Kidney epithelial cell (primary cell): ENCODE measurements at regions not wholly inside any gene's neighbourhood (a gene's known extent, or its start where the extent isn't known, plus 50 kb on each side); places are given as distances from the start of the nearest gene placed in this dataset.

ENCODE experiments used
- DNase-seq: peaks from one replicate; pipeline ENCODE4 v3.0.0-alpha.2; 2010; ENCODE audit warnings: low read depth
- H3K27me3 ChIP-seq: 2 replicates; pipeline ENCODE4 v1.6.0; 2011; ENCODE audit warnings: low read length; ENCODE audit not compliant: control insufficient read depth, insufficient read depth
- H3K36me3 ChIP-seq: 2 replicates; pipeline ENCODE4 v1.5.1; 2011; ENCODE audit warnings: low read length; ENCODE audit not compliant: control insufficient read depth, insufficient read depth
- H3K4me3 ChIP-seq: 2 replicates; pipeline ENCODE4 v1.5.1; 2011; ENCODE audit warnings: low read depth, mild to moderate bottlenecking, control low read depth, low read length
- CTCF ChIP-seq: IDR thresholded peaks from 2 replicates; pipeline ENCODE4 v1.5.1; 2011; ENCODE audit warnings: mild to moderate bottlenecking, moderate library complexity, low read length, control low read depth, inconsistent platforms; ENCODE audit not compliant: insufficient read depth, poor library complexity, severe bottlenecking

DNA sequence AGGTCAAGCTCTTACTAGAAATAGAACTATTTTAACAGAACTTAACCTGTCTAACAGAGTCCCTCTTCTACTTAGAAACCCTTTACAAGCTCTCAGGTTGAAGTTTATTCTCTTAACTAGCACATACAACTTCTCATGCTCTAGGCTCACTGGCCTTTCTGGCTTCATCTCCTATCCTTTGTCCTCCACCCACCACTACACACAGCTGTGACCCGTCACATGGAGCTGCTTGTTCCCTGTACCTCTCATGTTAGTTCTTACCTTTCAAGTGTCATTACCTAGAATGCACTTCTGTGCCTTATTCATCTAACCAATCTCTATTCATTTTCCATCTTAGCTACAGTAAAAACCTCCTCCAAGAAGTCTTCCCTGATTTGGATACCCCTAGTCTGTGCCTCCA, 89.4 kb upstream of the APC start:
- H3K4me3 ChIP-seq = no peak overlapping the region
- H3K36me3 ChIP-seq = no peaks in the 10 kb centered on the region

DNA sequence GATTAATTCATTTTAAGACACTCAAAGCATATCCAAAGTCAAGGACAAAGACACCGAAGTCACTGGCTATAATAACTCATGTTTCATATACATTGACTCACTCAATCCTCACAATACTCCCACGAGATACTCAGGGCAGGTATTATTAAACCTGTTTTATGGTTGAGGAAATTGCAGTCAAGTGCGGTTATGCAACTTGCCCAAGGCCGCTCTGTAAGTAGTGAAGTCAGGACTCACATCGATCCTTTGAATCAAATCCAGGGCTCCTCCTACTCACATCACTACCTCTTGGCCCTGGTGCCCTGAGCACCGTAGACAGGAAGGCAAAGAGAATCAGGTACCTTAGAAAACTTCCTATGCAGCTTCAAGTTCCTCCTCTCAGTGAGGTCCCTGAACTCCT, 87.8 kb upstream of the APC start:
- no peak for DNase-seq
- H3K36me3 ChIP-seq = no peaks in the 10 kb centered on the region
- no peaks in the 10 kb centered on the region for H3K27me3 ChIP-seq
- no peak for TF ChIP-seq CTCF
- H3K4me3 ChIP-seq = no peak overlapping the region

More for the DNA sequence above, 89.4 kb upstream of the APC start:
- H3K27me3 ChIP-seq = no peaks in the 10 kb centered on the region
- DNase-seq = no peak
- TF ChIP-seq CTCF = no peak

DNA sequence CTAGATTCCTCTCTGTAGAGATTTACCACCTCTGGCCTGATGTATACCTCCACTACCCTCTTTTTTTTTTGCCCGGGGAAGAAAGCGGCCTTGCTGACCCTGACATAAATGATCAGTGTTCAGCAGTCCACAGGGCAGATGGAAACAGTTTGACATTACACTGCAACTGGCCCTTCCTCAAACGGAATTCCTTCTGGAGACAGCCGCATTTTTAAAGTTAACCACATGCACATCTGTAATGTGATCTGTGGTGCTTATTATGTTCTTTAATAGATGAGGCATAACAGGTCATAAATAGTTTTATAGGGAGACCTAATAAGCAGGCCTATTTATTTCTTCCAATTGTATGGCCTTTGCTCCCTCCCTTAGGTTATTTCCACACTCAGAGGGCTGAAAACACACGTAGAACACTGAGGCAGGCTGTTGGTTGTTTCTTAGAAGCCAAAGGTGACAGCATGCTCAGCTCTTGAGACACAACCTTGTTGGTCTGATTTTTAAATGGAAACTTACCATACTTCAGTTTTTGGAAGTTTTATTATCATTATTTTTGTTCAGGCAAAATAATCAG, 84.0 kb upstream of the APC start:
- no peak overlapping the region for H3K4me3 ChIP-seq
- no peak for DNase-seq
- no peaks in the 10 kb centered on the region for H3K27me3 ChIP-seq
- TF ChIP-seq CTCF = no peak
- H3K36me3 ChIP-seq = no peaks in the 10 kb centered on the region

DNA sequence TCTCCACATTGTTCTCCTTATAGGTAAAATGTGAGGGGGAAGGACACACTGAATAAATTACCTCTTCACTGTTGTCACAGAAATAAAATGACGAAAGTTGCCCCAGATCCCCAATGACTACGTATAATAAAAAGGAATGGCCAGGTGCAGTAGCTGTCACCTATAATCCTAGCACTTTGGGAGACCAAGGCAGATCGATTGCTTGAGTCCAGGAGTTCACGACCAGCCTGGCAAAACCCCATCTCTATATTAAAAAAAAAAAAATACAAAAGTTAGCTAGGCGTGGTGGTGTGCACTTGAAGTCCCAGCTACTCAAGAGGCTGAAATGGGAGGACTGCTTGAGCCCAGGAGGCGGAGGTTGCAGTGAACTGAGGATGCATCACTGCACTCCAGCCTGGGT, 82.2 kb upstream of the APC start:
- no peak for TF ChIP-seq CTCF
- Histone ChIP-seq H3K27me3 (no peaks in the 10 kb centered on the region), H3K4me3 (no peak overlapping the region), H3K36me3 (no peaks in the 10 kb centered on the region)
- DNase-seq = no peak

DNA sequence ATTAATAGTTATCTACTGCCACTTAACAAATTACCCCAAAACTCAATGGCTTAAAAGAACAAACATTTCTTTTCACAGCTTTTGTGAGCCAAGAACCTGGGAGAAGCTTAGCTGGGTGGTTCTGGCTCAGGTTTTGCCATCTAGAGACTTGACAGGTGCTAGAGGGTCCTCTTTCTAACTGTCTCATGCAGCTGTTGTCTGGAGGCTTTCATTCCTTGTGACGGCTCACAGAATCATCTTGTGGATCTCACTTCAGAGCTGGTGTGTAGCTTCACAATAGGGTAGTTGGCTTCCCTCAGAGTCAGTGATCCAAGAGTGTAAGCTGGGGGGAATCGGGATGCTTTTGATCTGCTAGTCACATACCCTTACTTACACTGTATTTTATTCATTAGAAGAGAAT, 81.2 kb upstream of the APC start:
- Histone ChIP-seq H3K4me3 (no peak overlapping the region), H3K36me3 (no peaks in the 10 kb centered on the region)
- DNase-seq = no peak

More for the DNA sequence above, 81.2 kb upstream of the APC start:
- no peaks in the 10 kb centered on the region for H3K27me3 ChIP-seq
- no peak for TF ChIP-seq CTCF
